Suprapubic skin (tissue), 4 donors: ENCODE measurements at regions not wholly inside any gene's neighbourhood (a gene's known extent, or its start where the extent isn't known, plus 50 kb on each side); places are given as distances from the start of the nearest gene placed in this dataset.

Experiments
- CTCF ChIP-seq, 2 donors: fragments of 200-600 bp in 1 of 2; fragments of 450-650 bp in 1 of 2; sonication (generic) in 1 of 2; IDR thresholded peaks; one replicate each; pipeline ENCODE4 v1.5.1; 2016 to 2019; ENCODE audit warnings: antibody characterized with exemption in 2 of 2, mild to moderate bottlenecking in 1 of 2, moderate library complexity in 1 of 2
- EP300 ChIP-seq: sonication (generic); formaldehyde crosslinking; IDR thresholded peaks from one replicate; pipeline ENCODE4 v1.6.1; 2017; ENCODE audit warnings: antibody characterized with exemption
- POLR2A ChIP-seq, 2 donors: fragments of 450-650 bp; IDR thresholded peaks; one replicate each; pipeline ENCODE4 v1.6.1; 2017; ENCODE audit warnings: antibody characterized with exemption in 2 of 2, mild to moderate bottlenecking in 2 of 2, moderate library complexity in 2 of 2
- POLR2AphosphoS5 ChIP-seq, 3 donors: sonication (generic); formaldehyde crosslinking; IDR thresholded peaks; one replicate each; pipeline ENCODE4 v1.6.1; 2017; ENCODE audit warnings: antibody characterized with exemption in 3 of 3

GRCh38 chr14:94880876-94881275 lies 111.0 kb upstream of the GSC start:
- TF ChIP-seq CTCF (IDR thresholded peaks at IDR 0.05) (no peak), POLR2A (IDR thresholded peaks at IDR 0.05) (no peak), POLR2AphosphoS5 (IDR thresholded peaks at IDR 0.05) (no peak), EP300 (no peak)
